Colonic mucosa (tissue), 4 donors: ENCODE measurements at regions not wholly inside any gene's neighbourhood (a gene's known extent, or its start where the extent isn't known, plus 50 kb on each side); places are given as distances from the start of the nearest gene placed in this dataset.

Experiments used
- DNase-seq: peaks from one replicate; pipeline ENCODE4 v3.0.0-alpha.2; 2020
- H3K27ac ChIP-seq: fragments of 200-600 bp; one replicate; pipeline ENCODE4 v1.8.0; 2021
- H3K27me3 ChIP-seq: fragments of 200-600 bp; one replicate; pipeline ENCODE4 v1.8.0; 2021
- H3K36me3 ChIP-seq: fragments of 200-600 bp; one replicate; pipeline ENCODE4 v1.8.0; 2021
- H3K4me1 ChIP-seq: fragments of 200-600 bp; one replicate; pipeline ENCODE4 v1.8.0; 2021; ENCODE audit warnings: mild to moderate bottlenecking
- H3K4me3 ChIP-seq: fragments of 200-600 bp; one replicate; pipeline ENCODE4 v1.8.0; 2021
- H3K9ac ChIP-seq, 2 donors: one replicate each; pipeline ENCODE4 v1.7.0; 2013; ENCODE audit warnings: control low read depth in 2 of 2, low read depth in 2 of 2, low read length in 2 of 2
- H3K9me3 ChIP-seq: fragments of 200-600 bp; one replicate; pipeline ENCODE4 v1.8.0; 2021
- CTCF ChIP-seq: fragments of 200-600 bp; IDR thresholded peaks from one replicate; pipeline ENCODE4 v1.8.0; 2022; ENCODE audit warnings: antibody characterized with exemption, mild to moderate bottlenecking
- intact Hi-C: fragments of 100-400 bp; cut with DNase I; formaldehyde crosslinking; loops from one replicate; pipeline ENCODE4 v1.14.1; 2022
- donor health status: healthy.
- donor health status: DM: no; HTN: no; CAD: no.
- donor health status: DM: no; HTN: no; CAD: no.

DNA sequence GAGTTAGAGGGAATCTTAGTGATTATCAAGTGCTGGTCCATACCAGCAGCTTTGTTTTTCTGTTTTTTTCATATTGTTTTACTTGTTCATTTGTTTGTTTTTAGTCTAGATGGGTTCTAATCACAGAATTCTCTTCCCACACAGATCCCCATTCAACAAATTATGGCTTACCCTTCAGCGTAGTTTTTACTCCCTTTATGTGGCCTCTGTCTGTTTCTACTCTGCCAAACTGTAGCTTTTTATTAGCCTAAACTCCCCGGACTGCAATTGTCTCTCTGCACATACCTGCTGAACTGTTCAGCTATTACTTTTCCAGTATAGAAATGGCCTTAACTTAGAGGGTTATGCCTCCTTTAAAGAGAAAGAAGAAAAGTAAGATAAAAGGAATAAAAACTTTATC is 348.5 kb downstream of the TGFB2 start:
- Histone ChIP-seq H3K4me3 (no peak overlapping the region), H3K4me1 (no peaks in the 10 kb centered on the region), H3K9ac (no peak overlapping the region), H3K36me3 (no peaks in the 10 kb centered on the region), H3K9me3 (no peaks in the 10 kb centered on the region), H3K27ac (no peak overlapping the region), H3K27me3 (no peaks in the 10 kb centered on the region)
- no peak for DNase-seq
- TF ChIP-seq CTCF, result no peak
- intact Hi-C loops, result no loop called here

DNA sequence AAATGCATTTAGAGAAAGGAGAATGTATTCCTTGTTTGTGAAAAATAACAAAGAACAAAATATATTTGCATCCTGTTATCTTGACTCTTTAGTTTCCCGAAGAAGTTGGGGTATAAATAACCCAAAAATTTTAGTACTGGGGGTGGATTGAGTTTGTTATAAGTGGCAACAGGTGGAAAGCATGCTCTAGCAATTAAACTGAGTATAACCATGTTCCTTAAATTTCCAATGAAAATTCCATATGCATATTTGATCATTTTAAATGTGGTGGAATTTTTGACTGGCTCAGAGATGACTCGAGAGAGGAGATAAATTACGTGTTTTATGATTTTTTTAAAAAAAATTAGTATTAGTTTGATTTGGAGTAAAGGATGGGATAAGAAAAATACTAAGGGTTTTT is 348.9 kb downstream of the TGFB2 start:
- no peaks in the 10 kb centered on the region for H3K36me3 ChIP-seq
- no peak for DNase-seq
- H3K27ac ChIP-seq, result no peak overlapping the region
- no peaks in the 10 kb centered on the region for H3K4me1 ChIP-seq
- no peaks in the 10 kb centered on the region for H3K27me3 ChIP-seq
- no peak for TF ChIP-seq CTCF
- no peak overlapping the region for H3K4me3 ChIP-seq
- intact Hi-C loops, result no loop called here
- H3K9ac ChIP-seq, result no peak overlapping the region
- H3K9me3 ChIP-seq, result no peaks in the 10 kb centered on the region

- no peak for TF ChIP-seq CTCF
- Histone ChIP-seq H3K27ac (no peak overlapping the region), H3K4me1 (no peaks in the 10 kb centered on the region), H3K36me3 (no peaks in the 10 kb centered on the region), H3K27me3 (no peaks in the 10 kb centered on the region), H3K9me3 (no peaks in the 10 kb centered on the region), H3K4me3 (no peak overlapping the region), H3K9ac (no peak overlapping the region)
- no peak for DNase-seq
- intact Hi-C loops, result no loop called here
Measured at GRCh38 chr1:218694636-218695035, 349.5 kb downstream of the TGFB2 start.

DNA sequence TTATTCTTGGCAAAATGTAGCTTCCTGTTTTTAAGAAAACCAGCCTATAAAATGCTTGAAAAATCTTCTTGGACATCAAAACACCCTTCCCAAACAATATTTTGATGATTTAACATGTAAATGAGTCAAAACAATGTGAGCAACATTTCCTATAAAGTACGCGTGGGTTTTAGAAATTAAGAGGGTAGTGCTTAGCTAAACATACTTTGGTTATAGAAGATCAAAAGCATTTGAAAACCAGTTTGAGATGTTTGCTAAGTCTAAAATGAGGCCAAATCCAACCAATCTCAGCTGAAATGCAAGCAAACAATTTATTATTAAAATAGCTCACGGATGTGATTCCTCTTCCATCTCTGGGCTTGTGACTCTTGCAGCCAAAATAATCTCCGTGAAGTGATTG is 350.4 kb downstream of the TGFB2 start:
- no peak for DNase-seq
- TF ChIP-seq CTCF, result no peak
- Histone ChIP-seq H3K9ac (no peak overlapping the region), H3K4me1 (no peaks in the 10 kb centered on the region), H3K27me3 (no peaks in the 10 kb centered on the region), H3K27ac (no peak overlapping the region), H3K36me3 (no peaks in the 10 kb centered on the region), H3K9me3 (no peaks in the 10 kb centered on the region), H3K4me3 (no peak overlapping the region)
- intact Hi-C loops, result no loop called here

- Histone ChIP-seq H3K36me3 (no peaks in the 10 kb centered on the region), H3K4me3 (no peak overlapping the region), H3K9ac (no peak overlapping the region), H3K27ac (no peak overlapping the region), H3K27me3 (no peaks in the 10 kb centered on the region), H3K4me1 (no peaks in the 10 kb centered on the region), H3K9me3 (no peaks in the 10 kb centered on the region)
- no peak for TF ChIP-seq CTCF
- intact Hi-C loops, result no loop called here
- no peak for DNase-seq
Measured at GRCh38 chr1:218698141-218698540, 353.0 kb downstream of the TGFB2 start.

DNA sequence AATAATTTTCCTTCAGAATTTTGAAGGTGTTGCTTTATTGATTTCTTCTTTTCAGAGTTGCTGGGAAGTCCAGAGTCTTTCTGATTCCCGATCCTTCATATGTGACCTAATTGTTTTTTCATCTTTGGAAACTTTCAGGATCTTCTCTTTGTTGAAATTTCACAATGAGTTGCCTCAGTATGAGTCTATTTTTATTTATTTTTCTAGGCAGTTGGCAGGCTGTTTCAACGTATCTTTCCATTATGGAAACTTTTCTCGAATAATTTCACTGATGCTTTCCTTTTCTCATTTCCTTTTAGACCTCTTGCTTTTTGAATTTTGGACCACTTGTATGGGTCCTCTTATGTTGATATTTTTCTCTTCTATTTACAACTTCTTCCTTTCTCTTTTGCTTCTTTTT is 354.3 kb downstream of the TGFB2 start:
- no peak overlapping the region for H3K4me3 ChIP-seq
- TF ChIP-seq CTCF, result no peak
- intact Hi-C loops, result no loop called here
- no peak for DNase-seq
- H3K27ac ChIP-seq, result no peak overlapping the region
- H3K9me3 ChIP-seq, result no peaks in the 10 kb centered on the region
- no peaks in the 10 kb centered on the region for H3K27me3 ChIP-seq
- H3K4me1 ChIP-seq, result no peaks in the 10 kb centered on the region
- no peak overlapping the region for H3K9ac ChIP-seq
- no peaks in the 10 kb centered on the region for H3K36me3 ChIP-seq
